ENCODE measurements at regions not wholly inside any gene's neighbourhood (a gene's known extent, or its start where the extent isn't known, plus 50 kb on each side); places are given as distances from the start of the nearest gene placed in this dataset.

- TF ChIP-seq, protein P1, sequence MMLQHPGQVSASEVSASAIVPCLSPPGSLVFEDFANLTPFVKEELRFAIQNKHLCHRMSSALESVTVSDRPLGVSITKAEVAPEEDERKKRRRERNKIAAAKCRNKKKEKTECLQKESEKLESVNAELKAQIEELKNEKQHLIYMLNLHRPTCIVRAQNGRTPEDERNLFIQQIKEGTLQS (IDR thresholded peaks at IDR 0.05) = no peak
- TF ChIP-seq, protein P2, sequence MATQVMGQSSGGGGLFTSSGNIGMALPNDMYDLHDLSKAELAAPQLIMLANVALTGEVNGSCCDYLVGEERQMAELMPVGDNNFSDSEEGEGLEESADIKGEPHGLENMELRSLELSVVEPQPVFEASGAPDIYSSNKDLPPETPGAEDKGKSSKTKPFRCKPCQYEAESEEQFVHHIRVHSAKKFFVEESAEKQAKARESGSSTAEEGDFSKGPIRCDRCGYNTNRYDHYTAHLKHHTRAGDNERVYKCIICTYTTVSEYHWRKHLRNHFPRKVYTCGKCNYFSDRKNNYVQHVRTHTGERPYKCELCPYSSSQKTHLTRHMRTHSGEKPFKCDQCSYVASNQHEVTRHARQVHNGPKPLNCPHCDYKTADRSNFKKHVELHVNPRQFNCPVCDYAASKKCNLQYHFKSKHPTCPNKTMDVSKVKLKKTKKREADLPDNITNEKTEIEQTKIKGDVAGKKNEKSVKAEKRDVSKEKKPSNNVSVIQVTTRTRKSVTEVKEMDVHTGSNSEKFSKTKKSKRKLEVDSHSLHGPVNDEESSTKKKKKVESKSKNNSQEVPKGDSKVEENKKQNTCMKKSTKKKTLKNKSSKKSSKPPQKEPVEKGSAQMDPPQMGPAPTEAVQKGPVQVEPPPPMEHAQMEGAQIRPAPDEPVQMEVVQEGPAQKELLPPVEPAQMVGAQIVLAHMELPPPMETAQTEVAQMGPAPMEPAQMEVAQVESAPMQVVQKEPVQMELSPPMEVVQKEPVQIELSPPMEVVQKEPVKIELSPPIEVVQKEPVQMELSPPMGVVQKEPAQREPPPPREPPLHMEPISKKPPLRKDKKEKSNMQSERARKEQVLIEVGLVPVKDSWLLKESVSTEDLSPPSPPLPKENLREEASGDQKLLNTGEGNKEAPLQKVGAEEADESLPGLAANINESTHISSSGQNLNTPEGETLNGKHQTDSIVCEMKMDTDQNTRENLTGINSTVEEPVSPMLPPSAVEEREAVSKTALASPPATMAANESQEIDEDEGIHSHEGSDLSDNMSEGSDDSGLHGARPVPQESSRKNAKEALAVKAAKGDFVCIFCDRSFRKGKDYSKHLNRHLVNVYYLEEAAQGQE (IDR thresholded peaks at IDR 0.05) = no peak
- TF ChIP-seq CTCF (IDR thresholded peaks at IDR 0.05; ENCODE audit: low read depth, low read length, missing input control) = no peak
- TF ChIP-seq MAX (IDR thresholded peaks at IDR 0.05) = no peak
Measured at GRCh38 chr6:27026361-27026760, 221.1 kb upstream of the PRSS16 start.
